ENCODE measurements at regions not wholly inside any gene's neighbourhood (a gene's known extent, or its start where the extent isn't known, plus 50 kb on each side); places are given as distances from the start of the nearest gene placed in this dataset.

DNA sequence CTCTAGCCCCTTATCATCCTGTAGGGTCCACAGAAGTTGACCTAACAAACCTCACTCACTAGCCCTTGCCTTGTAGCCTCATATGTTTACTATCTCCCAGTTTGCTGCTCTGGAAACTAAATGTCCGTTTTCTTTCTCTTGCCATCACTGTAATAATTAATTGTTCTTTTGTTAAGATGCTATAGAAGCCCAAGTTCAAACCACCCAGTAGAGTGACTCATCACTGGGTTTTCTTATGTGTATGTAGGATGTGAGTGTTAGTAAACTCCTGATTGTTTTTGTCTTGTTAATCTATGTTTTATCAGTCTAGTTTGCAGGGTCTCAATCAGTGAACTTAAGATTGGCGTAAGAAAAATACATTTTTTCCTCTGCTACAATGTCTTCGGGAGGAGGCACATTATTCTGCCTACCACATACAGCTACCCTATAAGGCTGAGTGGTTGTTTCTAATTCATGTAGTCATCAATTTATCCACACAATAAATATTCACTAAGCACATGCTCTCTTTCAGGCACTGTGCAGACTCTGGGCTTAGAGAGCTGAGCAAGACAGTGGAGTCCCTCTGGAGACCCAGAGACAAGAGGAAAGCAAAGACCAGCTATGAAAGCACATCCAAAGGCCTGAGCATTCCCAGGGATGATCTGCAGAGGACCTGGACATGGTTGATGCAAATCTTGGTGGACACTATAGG lies 474.1 kb upstream of the AKR1E2 start:
- TF ChIP-seq, protein P1, sequence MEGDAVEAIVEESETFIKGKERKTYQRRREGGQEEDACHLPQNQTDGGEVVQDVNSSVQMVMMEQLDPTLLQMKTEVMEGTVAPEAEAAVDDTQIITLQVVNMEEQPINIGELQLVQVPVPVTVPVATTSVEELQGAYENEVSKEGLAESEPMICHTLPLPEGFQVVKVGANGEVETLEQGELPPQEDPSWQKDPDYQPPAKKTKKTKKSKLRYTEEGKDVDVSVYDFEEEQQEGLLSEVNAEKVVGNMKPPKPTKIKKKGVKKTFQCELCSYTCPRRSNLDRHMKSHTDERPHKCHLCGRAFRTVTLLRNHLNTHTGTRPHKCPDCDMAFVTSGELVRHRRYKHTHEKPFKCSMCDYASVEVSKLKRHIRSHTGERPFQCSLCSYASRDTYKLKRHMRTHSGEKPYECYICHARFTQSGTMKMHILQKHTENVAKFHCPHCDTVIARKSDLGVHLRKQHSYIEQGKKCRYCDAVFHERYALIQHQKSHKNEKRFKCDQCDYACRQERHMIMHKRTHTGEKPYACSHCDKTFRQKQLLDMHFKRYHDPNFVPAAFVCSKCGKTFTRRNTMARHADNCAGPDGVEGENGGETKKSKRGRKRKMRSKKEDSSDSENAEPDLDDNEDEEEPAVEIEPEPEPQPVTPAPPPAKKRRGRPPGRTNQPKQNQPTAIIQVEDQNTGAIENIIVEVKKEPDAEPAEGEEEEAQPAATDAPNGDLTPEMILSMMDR (IDR thresholded peaks at IDR 0.05; ENCODE audit: low read depth, low read length, missing input control) = no peak
- TF ChIP-seq JUND (IDR thresholded peaks at IDR 0.05) (no peak), FOXA1 (IDR thresholded peaks at IDR 0.05) (no peak), RAD21 (IDR thresholded peaks at IDR 0.05) (no peak), TAF1 (conservative IDR thresholded peaks at IDR 0.05) (no peak), NR2F2 (IDR thresholded peaks at IDR 0.05) (no peak), SP1 (IDR thresholded peaks at IDR 0.05) (no peak), GABPA (IDR thresholded peaks at IDR 0.05 in 1 of 2, conservative IDR thresholded peaks at IDR 0.05 in 1 of 2) (no peak), EGR1 (IDR thresholded peaks at IDR 0.05; ENCODE audit: low read depth in 2 of 2) (no peak)
- TF ChIP-seq, protein P2, sequence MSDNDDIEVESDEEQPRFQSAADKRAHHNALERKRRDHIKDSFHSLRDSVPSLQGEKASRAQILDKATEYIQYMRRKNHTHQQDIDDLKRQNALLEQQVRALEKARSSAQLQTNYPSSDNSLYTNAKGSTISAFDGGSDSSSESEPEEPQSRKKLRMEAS (IDR thresholded peaks at IDR 0.05) = no peak
- TF ChIP-seq, protein P3, sequence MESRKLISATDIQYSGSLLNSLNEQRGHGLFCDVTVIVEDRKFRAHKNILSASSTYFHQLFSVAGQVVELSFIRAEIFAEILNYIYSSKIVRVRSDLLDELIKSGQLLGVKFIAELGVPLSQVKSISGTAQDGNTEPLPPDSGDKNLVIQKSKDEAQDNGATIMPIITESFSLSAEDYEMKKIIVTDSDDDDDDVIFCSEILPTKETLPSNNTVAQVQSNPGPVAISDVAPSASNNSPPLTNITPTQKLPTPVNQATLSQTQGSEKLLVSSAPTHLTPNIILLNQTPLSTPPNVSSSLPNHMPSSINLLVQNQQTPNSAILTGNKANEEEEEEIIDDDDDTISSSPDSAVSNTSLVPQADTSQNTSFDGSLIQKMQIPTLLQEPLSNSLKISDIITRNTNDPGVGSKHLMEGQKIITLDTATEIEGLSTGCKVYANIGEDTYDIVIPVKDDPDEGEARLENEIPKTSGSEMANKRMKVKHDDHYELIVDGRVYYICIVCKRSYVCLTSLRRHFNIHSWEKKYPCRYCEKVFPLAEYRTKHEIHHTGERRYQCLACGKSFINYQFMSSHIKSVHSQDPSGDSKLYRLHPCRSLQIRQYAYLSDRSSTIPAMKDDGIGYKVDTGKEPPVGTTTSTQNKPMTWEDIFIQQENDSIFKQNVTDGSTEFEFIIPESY (IDR thresholded peaks at IDR 0.05) = no peak
- TF ChIP-seq, protein P4, sequence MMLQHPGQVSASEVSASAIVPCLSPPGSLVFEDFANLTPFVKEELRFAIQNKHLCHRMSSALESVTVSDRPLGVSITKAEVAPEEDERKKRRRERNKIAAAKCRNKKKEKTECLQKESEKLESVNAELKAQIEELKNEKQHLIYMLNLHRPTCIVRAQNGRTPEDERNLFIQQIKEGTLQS (IDR thresholded peaks at IDR 0.05) = no peak
- TF ChIP-seq, protein P5, sequence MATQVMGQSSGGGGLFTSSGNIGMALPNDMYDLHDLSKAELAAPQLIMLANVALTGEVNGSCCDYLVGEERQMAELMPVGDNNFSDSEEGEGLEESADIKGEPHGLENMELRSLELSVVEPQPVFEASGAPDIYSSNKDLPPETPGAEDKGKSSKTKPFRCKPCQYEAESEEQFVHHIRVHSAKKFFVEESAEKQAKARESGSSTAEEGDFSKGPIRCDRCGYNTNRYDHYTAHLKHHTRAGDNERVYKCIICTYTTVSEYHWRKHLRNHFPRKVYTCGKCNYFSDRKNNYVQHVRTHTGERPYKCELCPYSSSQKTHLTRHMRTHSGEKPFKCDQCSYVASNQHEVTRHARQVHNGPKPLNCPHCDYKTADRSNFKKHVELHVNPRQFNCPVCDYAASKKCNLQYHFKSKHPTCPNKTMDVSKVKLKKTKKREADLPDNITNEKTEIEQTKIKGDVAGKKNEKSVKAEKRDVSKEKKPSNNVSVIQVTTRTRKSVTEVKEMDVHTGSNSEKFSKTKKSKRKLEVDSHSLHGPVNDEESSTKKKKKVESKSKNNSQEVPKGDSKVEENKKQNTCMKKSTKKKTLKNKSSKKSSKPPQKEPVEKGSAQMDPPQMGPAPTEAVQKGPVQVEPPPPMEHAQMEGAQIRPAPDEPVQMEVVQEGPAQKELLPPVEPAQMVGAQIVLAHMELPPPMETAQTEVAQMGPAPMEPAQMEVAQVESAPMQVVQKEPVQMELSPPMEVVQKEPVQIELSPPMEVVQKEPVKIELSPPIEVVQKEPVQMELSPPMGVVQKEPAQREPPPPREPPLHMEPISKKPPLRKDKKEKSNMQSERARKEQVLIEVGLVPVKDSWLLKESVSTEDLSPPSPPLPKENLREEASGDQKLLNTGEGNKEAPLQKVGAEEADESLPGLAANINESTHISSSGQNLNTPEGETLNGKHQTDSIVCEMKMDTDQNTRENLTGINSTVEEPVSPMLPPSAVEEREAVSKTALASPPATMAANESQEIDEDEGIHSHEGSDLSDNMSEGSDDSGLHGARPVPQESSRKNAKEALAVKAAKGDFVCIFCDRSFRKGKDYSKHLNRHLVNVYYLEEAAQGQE (IDR thresholded peaks at IDR 0.05) = no peak

Measured in liver (tissue), 3 donors.